ENCODE measurements at regions not wholly inside any gene's neighbourhood (a gene's known extent, or its start where the extent isn't known, plus 50 kb on each side); places are given as distances from the start of the nearest gene placed in this dataset.

- Histone ChIP-seq H3K36me3 (no peaks in the 10 kb centered on the region), H3K4me1 (no peaks in the 10 kb centered on the region), H4K20me1 (ENCODE audit: low read depth) (no peaks in the 10 kb centered on the region), H3K27ac (no peak overlapping the region), H3K4me2 (no peak overlapping the region), H3K27me3 (peaks cover 20% of the 10 kb centered on the region), H3F3A (ENCODE audit: low read depth) (no peaks in the 10 kb centered on the region), H3K79me2 (ENCODE audit: low read depth) (no peaks in the 10 kb centered on the region), H3K4me3 (no peak overlapping the region), H3K9me3 (ENCODE audit: low read depth) (no peaks in the 10 kb centered on the region), H2AFZ (replicated peaks) (no peak overlapping the region), H3K9ac (no peak overlapping the region)
- Mint-ChIP-seq H3K9me3 (peaks cover 2% of the 10 kb centered on the region), H3K27ac (peak overlapping the region; percentile 67), H3K27me3 (ENCODE audit: insufficient read depth, low read depth) (peaks cover 8% of the 10 kb centered on the region), H3K4me1 (peaks cover 24% of the 10 kb centered on the region), H3K36me3 (peaks cover 1% of the 10 kb centered on the region), H3K4me3 (no peak overlapping the region)
- TF ChIP-seq EZH2 (IDR thresholded peaks at IDR 0.05) (no peak), EZH2phosphoT487 (IDR thresholded peaks at IDR 0.05) (no peak), CTCF (IDR thresholded peaks at IDR 0.05) (no peak)
- no peak for DNase-seq (ENCODE audit: low spot score)
Measured at GRCh38 chr1:22371408-22371807, 80.2 kb upstream of the ZBTB40 start.

- H3K27ac ChIP-seq, result no peak overlapping the region
- H3K27me3 Mint-ChIP-seq (ENCODE audit: insufficient read depth, low read depth), result peaks cover 8% of the 10 kb centered on the region
- H3K27ac Mint-ChIP-seq, result no peak overlapping the region
- H3K36me3 Mint-ChIP-seq, result peaks cover 1% of the 10 kb centered on the region
- H3K4me1 Mint-ChIP-seq, result peaks cover 28% of the 10 kb centered on the region
- no peak overlapping the region for H3K9ac ChIP-seq
- peaks cover 7% of the 10 kb centered on the region for H3K27me3 ChIP-seq
- TF ChIP-seq EZH2phosphoT487 (IDR thresholded peaks at IDR 0.05), result no peak
- TF ChIP-seq EZH2 (IDR thresholded peaks at IDR 0.05), result no peak
- no peak for TF ChIP-seq CTCF (IDR thresholded peaks at IDR 0.05)
- no peak overlapping the region for H3K4me3 ChIP-seq
- peaks cover 2% of the 10 kb centered on the region for H3K9me3 Mint-ChIP-seq
- H3K79me2 ChIP-seq (ENCODE audit: low read depth), result no peaks in the 10 kb centered on the region
- H3K36me3 ChIP-seq, result no peaks in the 10 kb centered on the region
- H4K20me1 ChIP-seq (ENCODE audit: low read depth), result no peaks in the 10 kb centered on the region
- DNase-seq (ENCODE audit: low spot score), result no peak
- no peaks in the 10 kb centered on the region for H3F3A ChIP-seq (ENCODE audit: low read depth)
- H3K4me3 Mint-ChIP-seq, result no peak overlapping the region
- H2AFZ ChIP-seq (replicated peaks), result no peak overlapping the region
- H3K4me2 ChIP-seq, result no peak overlapping the region
- H3K4me1 ChIP-seq, result no peaks in the 10 kb centered on the region
- H3K9me3 ChIP-seq (ENCODE audit: low read depth), result no peaks in the 10 kb centered on the region
Measured at GRCh38 chr1:22373252-22373651, 78.4 kb upstream of the ZBTB40 start.

- H3K27ac ChIP-seq, result no peak overlapping the region
- no peaks in the 10 kb centered on the region for H3F3A ChIP-seq (ENCODE audit: low read depth)
- H2AFZ ChIP-seq (replicated peaks), result no peak overlapping the region
- H3K9me3 Mint-ChIP-seq, result peaks cover 2% of the 10 kb centered on the region
- no peaks in the 10 kb centered on the region for H3K79me2 ChIP-seq (ENCODE audit: low read depth)
- H3K4me3 Mint-ChIP-seq, result no peak overlapping the region
- H3K27me3 ChIP-seq, result peaks cover 5% of the 10 kb centered on the region
- H3K9ac ChIP-seq, result no peak overlapping the region
- H3K4me2 ChIP-seq, result no peak overlapping the region
- H3K36me3 ChIP-seq, result no peaks in the 10 kb centered on the region
- H3K9me3 ChIP-seq (ENCODE audit: low read depth), result no peaks in the 10 kb centered on the region
- no peak overlapping the region for H3K4me3 ChIP-seq
- H3K4me1 Mint-ChIP-seq, result peaks cover 28% of the 10 kb centered on the region
- H3K27me3 Mint-ChIP-seq (ENCODE audit: insufficient read depth, low read depth), result peaks cover 8% of the 10 kb centered on the region
- H3K4me1 ChIP-seq, result no peaks in the 10 kb centered on the region
- no peaks in the 10 kb centered on the region for H4K20me1 ChIP-seq (ENCODE audit: low read depth)
- H3K27ac Mint-ChIP-seq, result no peak overlapping the region
- TF ChIP-seq EZH2phosphoT487 (IDR thresholded peaks at IDR 0.05) (no peak), EZH2 (IDR thresholded peaks at IDR 0.05) (no peak), CTCF (IDR thresholded peaks at IDR 0.05) (no peak)
- H3K36me3 Mint-ChIP-seq, result peaks cover 1% of the 10 kb centered on the region
- DNase-seq (ENCODE audit: low spot score), result no peak
Measured at GRCh38 chr1:22374001-22374400, 77.7 kb upstream of the ZBTB40 start.

Data from neural progenitor cell (in vitro differentiated cells).